ENCODE measurements at regions not wholly inside any gene's neighbourhood (a gene's known extent, or its start where the extent isn't known, plus 50 kb on each side); places are given as distances from the start of the nearest gene placed in this dataset.

DNA sequence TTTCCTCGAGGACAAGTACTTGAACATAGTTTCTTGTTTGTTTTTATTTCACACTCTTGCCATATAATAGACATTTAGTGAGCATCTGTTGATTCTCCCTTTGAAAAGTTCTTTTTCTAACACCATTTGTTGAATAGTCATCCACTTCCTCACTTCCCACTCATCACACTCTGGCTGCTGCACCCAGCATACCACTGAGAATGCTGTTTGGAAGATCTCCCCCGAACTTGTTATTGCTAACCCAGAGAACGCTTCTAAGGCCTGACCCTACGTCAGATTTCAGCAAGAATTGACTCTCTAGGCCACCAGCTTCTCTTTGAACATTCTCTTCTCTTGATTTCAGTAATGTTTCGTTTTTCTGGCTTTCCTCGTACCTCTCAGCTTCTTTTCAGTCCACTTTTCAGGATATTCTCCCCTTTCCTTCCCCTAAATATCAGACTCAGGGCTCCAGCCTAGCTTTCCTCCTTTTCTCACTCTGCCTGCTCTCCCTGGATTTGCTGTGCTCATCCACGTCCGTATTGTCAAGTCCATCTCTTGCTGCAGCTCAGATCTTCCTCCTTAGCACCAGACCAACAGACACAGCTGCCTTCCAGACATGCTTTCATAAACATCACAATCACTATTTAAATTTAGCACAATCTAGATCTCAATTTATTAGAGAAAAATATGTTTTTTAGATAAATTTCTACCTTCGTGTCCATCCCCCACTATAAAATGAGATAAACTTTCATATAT, 94.0 kb upstream of the SLC38A4 start:
- TF ChIP-seq EZH2 (IDR thresholded peaks at IDR 0.05; ENCODE audit: low read length, unreplicated experiment) (no peak), EZH2phosphoT487 (IDR thresholded peaks at IDR 0.05; ENCODE audit: borderline replicate concordance, low read length) (no peak)
- TF ChIP-seq, protein P1, sequence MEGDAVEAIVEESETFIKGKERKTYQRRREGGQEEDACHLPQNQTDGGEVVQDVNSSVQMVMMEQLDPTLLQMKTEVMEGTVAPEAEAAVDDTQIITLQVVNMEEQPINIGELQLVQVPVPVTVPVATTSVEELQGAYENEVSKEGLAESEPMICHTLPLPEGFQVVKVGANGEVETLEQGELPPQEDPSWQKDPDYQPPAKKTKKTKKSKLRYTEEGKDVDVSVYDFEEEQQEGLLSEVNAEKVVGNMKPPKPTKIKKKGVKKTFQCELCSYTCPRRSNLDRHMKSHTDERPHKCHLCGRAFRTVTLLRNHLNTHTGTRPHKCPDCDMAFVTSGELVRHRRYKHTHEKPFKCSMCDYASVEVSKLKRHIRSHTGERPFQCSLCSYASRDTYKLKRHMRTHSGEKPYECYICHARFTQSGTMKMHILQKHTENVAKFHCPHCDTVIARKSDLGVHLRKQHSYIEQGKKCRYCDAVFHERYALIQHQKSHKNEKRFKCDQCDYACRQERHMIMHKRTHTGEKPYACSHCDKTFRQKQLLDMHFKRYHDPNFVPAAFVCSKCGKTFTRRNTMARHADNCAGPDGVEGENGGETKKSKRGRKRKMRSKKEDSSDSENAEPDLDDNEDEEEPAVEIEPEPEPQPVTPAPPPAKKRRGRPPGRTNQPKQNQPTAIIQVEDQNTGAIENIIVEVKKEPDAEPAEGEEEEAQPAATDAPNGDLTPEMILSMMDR (conservative IDR thresholded peaks at IDR 0.05; ENCODE audit: low read depth, low read length) = no peak

Measured in PC-3 (cell line).